H9 (cell line): ENCODE measurements at regions not wholly inside any gene's neighbourhood (a gene's known extent, or its start where the extent isn't known, plus 50 kb on each side); places are given as distances from the start of the nearest gene placed in this dataset.

Experiments used
- DNase-seq: peaks from one replicate; pipeline ENCODE4 v3.0.0-alpha.2; 2017
- H2AFZ ChIP-seq: one replicate; pipeline ENCODE4 v1.6.1; 2013; ENCODE audit warnings: mild to moderate bottlenecking, low read length, control low read depth, moderate library complexity
- H2AK5ac ChIP-seq: 2 replicates; pipeline ENCODE4 v1.6.1; 2013; ENCODE audit warnings: low read length, control low read depth, mixed read lengths; ENCODE audit not compliant: insufficient read length
- H2BK120ac ChIP-seq: one replicate; pipeline ENCODE4 v1.6.1; 2013; ENCODE audit warnings: low read depth, mild to moderate bottlenecking, low read length, control low read depth, inconsistent platforms; ENCODE audit not compliant: poor library complexity, severe bottlenecking
- H2BK12ac ChIP-seq: 2 replicates; pipeline ENCODE4 v1.6.1; 2013; ENCODE audit warnings: low read length, control low read depth, mixed read lengths, low read depth; ENCODE audit not compliant: insufficient read length
- H2BK15ac ChIP-seq: 2 replicates; pipeline ENCODE4 v1.6.1; 2013; ENCODE audit warnings: low read depth, low read length, control low read depth
- H2BK20ac ChIP-seq: one replicate; pipeline ENCODE4 v1.6.1; 2013; ENCODE audit warnings: low read depth, mild to moderate bottlenecking, low read length, control low read depth, inconsistent platforms; ENCODE audit not compliant: poor library complexity, severe bottlenecking
- H2BK5ac ChIP-seq: 2 replicates; pipeline ENCODE4 v1.6.1; 2013; ENCODE audit warnings: low read length, control low read depth, mixed read lengths; ENCODE audit not compliant: insufficient read length
- H3K14ac ChIP-seq: 2 replicates; pipeline ENCODE4 v1.6.1; 2013; ENCODE audit warnings: low read length, control low read depth; ENCODE audit not compliant: insufficient read depth
- H3K18ac ChIP-seq: 2 replicates; pipeline ENCODE4 v1.6.1; 2013; ENCODE audit warnings: low read depth, mild to moderate bottlenecking, mixed read lengths, low read length, control low read depth; ENCODE audit not compliant: insufficient read length
- H3K23ac ChIP-seq: 2 replicates; pipeline ENCODE4 v1.6.1; 2013; ENCODE audit warnings: low read length, control low read depth, mixed read lengths, low read depth; ENCODE audit not compliant: insufficient read length
- H3K23me2 ChIP-seq: 2 replicates; pipeline ENCODE4 v1.6.1; 2013; ENCODE audit warnings: low read depth, mild to moderate bottlenecking, mixed read lengths, low read length, control low read depth; ENCODE audit not compliant: insufficient read length, poor library complexity, severe bottlenecking
- H3K27ac ChIP-seq: 2 replicates; pipeline ENCODE4 v1.5.1; 2013; ENCODE audit warnings: low read length, control low read depth, mixed read lengths, low read depth; ENCODE audit not compliant: insufficient read length
- H3K27me3 ChIP-seq: 2 replicates; pipeline ENCODE4 v1.6.1; 2013; ENCODE audit warnings: low read length, control low read depth, inconsistent platforms; ENCODE audit not compliant: insufficient read depth
- H3K4ac ChIP-seq: 2 replicates; pipeline ENCODE4 v1.6.1; 2013; ENCODE audit warnings: low read depth, mild to moderate bottlenecking, control low read depth, inconsistent platforms, low read length, moderate library complexity
- H3K4me1 ChIP-seq: 2 replicates; pipeline ENCODE4 v1.6.1; 2013; ENCODE audit warnings: low read length, control low read depth, inconsistent platforms; ENCODE audit not compliant: insufficient read depth
- H3K4me2 ChIP-seq: 2 replicates; pipeline ENCODE4 v1.6.1; 2013; ENCODE audit warnings: low read length, control low read depth, mixed read lengths; ENCODE audit not compliant: insufficient read length, insufficient read depth
- H3K56ac ChIP-seq: 2 replicates; pipeline ENCODE4 v1.6.1; 2013; ENCODE audit warnings: low read depth, mild to moderate bottlenecking, mixed read lengths, low read length, control low read depth; ENCODE audit not compliant: insufficient read length
- H3K79me1 ChIP-seq: 2 replicates; pipeline ENCODE4 v1.6.1; 2013; ENCODE audit warnings: low read depth, mild to moderate bottlenecking, moderate library complexity, low read length, control low read depth, inconsistent platforms; ENCODE audit not compliant: insufficient read depth, poor library complexity, severe bottlenecking
- H3K79me2 ChIP-seq: 2 replicates; pipeline ENCODE4 v1.6.1; 2013; ENCODE audit warnings: low read length, control low read depth, inconsistent platforms; ENCODE audit not compliant: insufficient read depth
- H3K9ac ChIP-seq: 2 replicates; pipeline ENCODE4 v1.6.1; 2013; ENCODE audit warnings: low read length, control low read depth, mixed read lengths; ENCODE audit not compliant: insufficient read length; ENCODE audit errors: extremely low read depth
- H3K9me3 ChIP-seq: one replicate; pipeline ENCODE4 v1.6.1; 2013; ENCODE audit warnings: low read depth, low read length, inconsistent platforms; ENCODE audit not compliant: control insufficient read depth
- H3T11ph ChIP-seq: one replicate; pipeline ENCODE4 v1.6.1; 2013; ENCODE audit warnings: mild to moderate bottlenecking, low read length, control low read depth, inconsistent platforms
- H4K20me1 ChIP-seq: one replicate; pipeline ENCODE4 v1.6.1; 2013; ENCODE audit not compliant: control insufficient read depth, insufficient read length, insufficient read depth
- H4K5ac ChIP-seq: 2 replicates; pipeline ENCODE4 v1.6.1; 2013; ENCODE audit warnings: low read depth, mild to moderate bottlenecking, mixed read lengths, low read length, control low read depth; ENCODE audit not compliant: insufficient read length
- H4K8ac ChIP-seq: replicated peaks from 2 replicates; pipeline ENCODE4 v1.6.1; 2013; ENCODE audit warnings: low read length, control low read depth, mixed read lengths, low read depth; ENCODE audit not compliant: insufficient read length
- H4K91ac ChIP-seq: 2 replicates; pipeline ENCODE4 v1.6.1; 2013; ENCODE audit warnings: low read depth, mild to moderate bottlenecking, moderate library complexity, mixed read lengths, low read length, control low read depth; ENCODE audit not compliant: insufficient read length
- H3K27ac Mint-ChIP-seq, 3 experiments: 2 replicates in 2 of 3; 3 replicates in 1 of 3; pipeline ENCODE4 v1.8.0; 2020 to 2021; ENCODE audit warnings: mixed read lengths in 3 of 3, mild to moderate bottlenecking in 1 of 3, moderate library complexity in 1 of 3
- H3K27me3 Mint-ChIP-seq: 2 replicates; pipeline ENCODE4 v1.8.0; 2021; ENCODE audit warnings: low read depth, mild to moderate bottlenecking, moderate library complexity, mixed read lengths
- H3K36me3 Mint-ChIP-seq, 3 experiments: 2 replicates in 2 of 3; 3 replicates in 1 of 3; pipeline ENCODE4 v1.8.0; 2020 to 2021; ENCODE audit warnings: low read depth in 3 of 3, mixed read lengths in 3 of 3; ENCODE audit not compliant: insufficient read depth in 1 of 3
- H3K4me1 Mint-ChIP-seq, 2 experiments: 2 replicates each; pipeline ENCODE4 v1.8.0; 2020; ENCODE audit warnings: mixed read lengths in 2 of 2
- H3K4me3 Mint-ChIP-seq, 2 experiments: 2 replicates in 1 of 2; 3 replicates in 1 of 2; pipeline ENCODE4 v1.8.0; 2020 to 2021; ENCODE audit warnings: mild to moderate bottlenecking in 2 of 2, mixed read lengths in 2 of 2, moderate library complexity in 1 of 2
- H3K9me3 Mint-ChIP-seq, 2 experiments: 2 replicates in 1 of 2; 3 replicates in 1 of 2; pipeline ENCODE4 v1.8.0; 2020; ENCODE audit warnings: mild to moderate bottlenecking in 2 of 2, mixed read lengths in 2 of 2, moderate library complexity in 1 of 2
- WGBS: extraction: QIAGEN DNeasy Blood & Tissue Kit; methylation state at CpG from one replicate; pipeline ENCODE4 v1.1.7; 2013; ENCODE audit warnings: missing lambda C conversion rate, low lambda C conversion rate, mixed read lengths; ENCODE audit not compliant: insufficient read length; ENCODE audit errors: extremely low coverage; 5-methylcytosine and 5-hydroxymethylcytosine counted together
- TF ChIP-seq, protein P1 (sequence below): fragments of 200-600 bp; sonication (generic); conservative IDR thresholded peaks from 3 replicates; pipeline ENCODE4 v1.8.0; 2021; ENCODE audit warnings: antibody characterized with exemption, mild to moderate bottlenecking

DNA sequence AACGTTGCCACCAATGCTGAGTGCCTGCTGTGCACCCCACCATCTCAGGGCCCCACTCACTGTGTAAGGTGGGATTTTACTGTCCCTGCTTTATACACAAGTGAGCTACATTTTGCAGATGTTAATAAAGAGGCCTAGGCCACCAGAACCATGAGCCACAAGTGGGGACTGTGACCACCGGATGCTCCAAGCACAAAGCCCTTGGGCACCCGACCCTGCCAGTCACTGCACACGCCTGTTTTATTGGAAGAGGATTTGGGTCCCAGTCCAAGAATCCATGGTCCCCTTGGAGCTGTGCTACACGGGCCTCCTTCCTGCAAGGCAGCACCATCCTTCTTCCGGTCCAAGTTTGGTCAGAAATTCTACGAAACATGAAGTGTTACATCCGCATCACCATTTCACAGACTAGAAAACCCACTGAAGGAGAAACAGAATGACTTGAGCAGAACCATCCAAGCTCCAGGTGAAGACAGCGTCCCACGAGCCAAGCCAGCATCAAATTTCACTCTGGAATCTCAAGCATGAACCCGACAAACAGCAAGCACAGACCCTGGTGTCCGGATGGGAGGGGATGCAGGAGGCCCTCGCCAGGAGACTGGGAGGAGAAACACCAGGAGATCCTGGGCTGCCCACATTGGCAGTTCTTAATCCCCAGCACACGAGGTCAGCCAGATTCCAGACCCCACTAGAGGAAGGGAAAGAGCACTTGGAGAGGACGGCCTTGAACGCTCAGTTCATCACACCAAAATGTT is 226.9 kb downstream of the DLL1 start:
- Histone ChIP-seq H3K4ac (no peak overlapping the region), H4K8ac (no peak overlapping the region), H3K4me2 (no peak overlapping the region), H3T11ph (no peak overlapping the region), H3K79me1 (no peaks in the 10 kb centered on the region), H3K23me2 (no peaks in the 10 kb centered on the region), H2BK5ac (no peak overlapping the region), H3K9ac (no peak overlapping the region), H2BK20ac (no peak overlapping the region), H4K20me1 (no peaks in the 10 kb centered on the region), H3K14ac (no peak overlapping the region; the same call in 1 of the 2 replicates), H3K23ac (no peak overlapping the region), H2BK15ac (no peak overlapping the region), H2BK120ac (no peak overlapping the region), H3K79me2 (no peaks in the 10 kb centered on the region), H4K5ac (no peak overlapping the region), H3K18ac (no peak overlapping the region), H3K9me3 (no peaks in the 10 kb centered on the region), H4K91ac (no peak overlapping the region), H3K56ac (no peak overlapping the region), H3K4me1 (0 out of 2 replicates have a peak, but pooled peaks cover 2% of the 10 kb centered on the region), H2AFZ (no peak overlapping the region), H3K27me3 (no peaks in the 10 kb centered on the region), H3K27ac (no peak overlapping the region), H2BK12ac (no peak overlapping the region), H2AK5ac (no peak overlapping the region)
- Mint-ChIP-seq H3K27ac (no peak overlapping the region; a peak in 1 of 7 replicates), H3K4me3 (no peak overlapping the region), H3K27me3 (peaks cover 9% of the 10 kb centered on the region), H3K9me3 (peaks cover 4 to 8% of the 10 kb centered on the region in 2 experiments; a peak in 4 of 5 replicates), H3K36me3 (peaks cover 0 to under 1% (median 0%) of the 10 kb centered on the region in 3 experiments; a peak in 2 of 7 replicates), H3K4me1 (peaks cover 9% of the 10 kb centered on the region in 2 experiments)
- TF ChIP-seq, protein P1, sequence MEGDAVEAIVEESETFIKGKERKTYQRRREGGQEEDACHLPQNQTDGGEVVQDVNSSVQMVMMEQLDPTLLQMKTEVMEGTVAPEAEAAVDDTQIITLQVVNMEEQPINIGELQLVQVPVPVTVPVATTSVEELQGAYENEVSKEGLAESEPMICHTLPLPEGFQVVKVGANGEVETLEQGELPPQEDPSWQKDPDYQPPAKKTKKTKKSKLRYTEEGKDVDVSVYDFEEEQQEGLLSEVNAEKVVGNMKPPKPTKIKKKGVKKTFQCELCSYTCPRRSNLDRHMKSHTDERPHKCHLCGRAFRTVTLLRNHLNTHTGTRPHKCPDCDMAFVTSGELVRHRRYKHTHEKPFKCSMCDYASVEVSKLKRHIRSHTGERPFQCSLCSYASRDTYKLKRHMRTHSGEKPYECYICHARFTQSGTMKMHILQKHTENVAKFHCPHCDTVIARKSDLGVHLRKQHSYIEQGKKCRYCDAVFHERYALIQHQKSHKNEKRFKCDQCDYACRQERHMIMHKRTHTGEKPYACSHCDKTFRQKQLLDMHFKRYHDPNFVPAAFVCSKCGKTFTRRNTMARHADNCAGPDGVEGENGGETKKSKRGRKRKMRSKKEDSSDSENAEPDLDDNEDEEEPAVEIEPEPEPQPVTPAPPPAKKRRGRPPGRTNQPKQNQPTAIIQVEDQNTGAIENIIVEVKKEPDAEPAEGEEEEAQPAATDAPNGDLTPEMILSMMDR: no peak
- no peak for DNase-seq
- WGBS: no CpG with 5 or more reads among the region's 16 CpGs
